Smooth muscle cell of the brain vasculature (primary cell): ENCODE measurements at regions not wholly inside any gene's neighbourhood (a gene's known extent, or its start where the extent isn't known, plus 50 kb on each side); places are given as distances from the start of the nearest gene placed in this dataset.
"Not testable (repeated sequence)": the region's sequence is repeated elsewhere in the genome, so short reads cannot be mapped to it uniquely, and the experiment has no call there.

Experiments
- DNase-seq: peaks from one replicate; pipeline ENCODE4 v3.0.0-alpha.2; 2012; ENCODE audit warnings: low read depth, low spot score

DNA sequence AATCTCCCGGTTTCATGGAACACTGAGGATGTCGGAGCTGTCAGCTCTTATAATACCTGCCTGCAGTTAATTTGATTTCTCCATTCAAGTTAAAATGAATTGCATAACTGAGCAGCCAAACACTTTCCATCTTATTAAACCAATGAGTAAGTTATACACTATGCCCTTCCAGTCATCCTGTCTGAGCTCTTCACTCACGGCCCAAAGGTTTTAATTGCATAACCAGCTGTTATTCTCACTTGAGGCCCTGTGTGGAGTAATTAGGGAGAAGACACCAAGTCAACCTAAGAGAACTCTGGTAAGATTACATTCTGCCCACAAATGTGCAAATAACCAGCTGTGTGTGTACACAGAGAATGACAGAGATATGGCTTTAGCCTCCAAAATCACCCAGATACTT, 303.5 kb downstream of the TBC1D4 start:
- DNase-seq = no peak

GRCh38 chr13:75175575-75175974, 306.4 kb downstream of the TBC1D4 start:
- DNase-seq = no peak

GRCh38 chr13:75175097-75175496, 306.9 kb downstream of the TBC1D4 start:
- DNase-seq = not testable (repeated sequence)

DNA sequence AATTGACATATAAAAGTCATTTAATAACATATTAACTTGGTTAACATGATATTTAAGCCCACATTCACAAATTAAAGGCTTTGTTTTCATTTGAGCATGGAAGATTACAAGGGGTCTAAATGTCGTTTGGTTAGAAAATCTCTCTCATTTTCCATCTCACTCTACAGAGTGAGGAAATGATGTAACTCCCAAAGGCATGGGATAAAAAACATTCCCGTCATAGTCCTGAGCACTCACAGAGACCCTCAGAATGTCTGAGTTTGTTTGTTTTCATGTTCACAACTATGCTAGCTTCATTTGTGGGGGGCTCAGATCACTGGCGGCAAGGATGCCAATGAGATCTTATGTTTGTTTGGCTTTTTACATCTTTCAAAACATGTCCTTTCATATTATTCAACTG, 307.5 kb downstream of the TBC1D4 start:
- no peak for DNase-seq

DNA sequence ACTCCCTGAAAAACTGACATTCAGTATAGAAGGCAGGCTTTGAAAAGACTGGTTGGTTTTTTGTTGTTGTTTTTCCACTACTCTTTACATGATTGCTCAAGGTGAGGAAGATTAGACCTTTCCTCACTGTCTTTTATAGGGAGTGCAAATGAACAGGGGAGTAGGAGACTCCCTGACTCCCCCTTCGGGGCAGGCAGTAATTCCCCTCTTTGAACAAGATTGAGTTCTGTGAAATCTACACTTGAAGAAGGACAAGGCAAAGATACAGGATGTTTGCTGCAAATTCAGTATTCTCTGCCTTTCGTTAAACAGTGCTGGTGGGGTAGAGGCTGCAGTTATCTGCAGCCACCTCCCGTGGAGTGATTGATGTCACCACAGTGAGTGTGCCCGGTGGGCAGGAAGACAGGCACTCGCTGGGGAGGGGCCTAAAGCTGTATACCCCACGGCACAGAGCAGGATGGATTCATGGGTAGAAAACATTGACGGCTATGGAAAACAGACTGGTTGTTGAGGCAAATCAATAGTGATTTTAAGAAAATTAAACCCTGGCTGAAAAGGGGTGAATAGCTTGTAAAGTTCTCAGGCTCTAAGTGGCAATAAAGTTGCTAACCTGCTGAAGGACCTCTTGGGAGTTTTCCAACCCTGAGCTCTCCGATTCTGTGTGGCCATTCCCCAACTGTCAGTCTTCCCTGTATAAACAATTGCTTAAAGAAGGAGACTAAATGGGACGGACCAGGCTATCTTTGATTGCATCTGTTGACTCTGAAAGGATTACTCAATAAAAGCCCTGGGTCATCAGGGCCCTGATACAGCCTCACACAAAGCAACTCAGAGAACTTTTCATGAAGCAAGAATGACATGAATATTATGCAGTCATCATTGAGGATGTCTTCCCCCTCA, 308.3 kb downstream of the TBC1D4 start:
- no peak for DNase-seq

- DNase-seq = no peak
Measured at GRCh38 chr13:75170311-75170710, 311.7 kb downstream of the TBC1D4 start.

- no peak for DNase-seq
Measured at GRCh38 chr13:75165543-75166230, 316.3 kb downstream of the TBC1D4 start.

GRCh38 chr13:75161804-75162203, 320.2 kb downstream of the TBC1D4 start:
- DNase-seq = no peak

- no peak for DNase-seq
Measured at GRCh38 chr13:75160984-75161383, 321.0 kb downstream of the TBC1D4 start.

- no peak for DNase-seq
Measured at GRCh38 chr13:75154331-75154730, 327.6 kb downstream of the TBC1D4 start.

- no peak for DNase-seq
Measured at GRCh38 chr13:75153834-75154233, 328.1 kb downstream of the TBC1D4 start.

- no peak for DNase-seq
Measured at GRCh38 chr13:75153386-75153785, 328.6 kb downstream of the TBC1D4 start.

GRCh38 chr13:75151081-75151643, 330.8 kb downstream of the TBC1D4 start:
- DNase-seq = no peak

DNA sequence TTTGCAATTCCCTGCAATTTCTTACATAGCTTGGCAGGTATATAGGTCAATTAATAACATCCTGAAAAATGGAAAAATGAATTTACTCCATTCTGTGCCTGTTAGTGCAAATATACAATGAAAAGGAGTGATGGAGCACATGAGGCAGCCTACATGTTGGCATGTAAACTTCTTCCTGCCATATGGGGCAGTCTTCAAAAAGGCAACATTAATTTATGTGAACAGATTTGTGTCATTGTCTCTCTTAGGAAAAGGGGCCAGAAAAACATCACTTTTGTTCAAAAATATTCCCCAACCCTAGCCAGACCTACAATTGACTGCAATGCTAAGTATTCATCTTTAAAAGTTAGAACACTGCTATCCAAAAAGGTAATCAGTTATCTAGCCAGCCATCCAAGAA, 332.2 kb downstream of the TBC1D4 start:
- DNase-seq = no peak

- no peak for DNase-seq
Measured at GRCh38 chr13:75147946-75148345, 334.0 kb downstream of the TBC1D4 start.

DNA sequence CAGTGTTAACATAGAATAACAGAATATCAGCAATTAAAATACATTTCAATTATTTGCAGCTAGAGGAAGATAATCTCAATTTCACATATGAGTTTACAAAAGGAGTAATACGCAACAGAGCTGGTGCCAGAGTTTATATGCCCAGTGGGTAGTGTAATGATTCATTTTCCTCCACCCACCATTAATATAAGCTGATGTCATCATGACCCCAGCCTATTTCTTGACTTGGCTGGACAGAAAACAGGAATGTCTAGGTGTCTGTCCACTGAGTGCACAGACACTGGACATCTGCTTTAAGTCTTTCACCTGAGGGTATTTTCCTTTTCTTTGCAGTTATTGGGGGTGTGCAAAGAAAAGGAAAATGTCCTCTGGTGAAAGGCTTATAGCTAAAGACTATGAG, 335.5 kb downstream of the TBC1D4 start:
- DNase-seq = no peak

DNA sequence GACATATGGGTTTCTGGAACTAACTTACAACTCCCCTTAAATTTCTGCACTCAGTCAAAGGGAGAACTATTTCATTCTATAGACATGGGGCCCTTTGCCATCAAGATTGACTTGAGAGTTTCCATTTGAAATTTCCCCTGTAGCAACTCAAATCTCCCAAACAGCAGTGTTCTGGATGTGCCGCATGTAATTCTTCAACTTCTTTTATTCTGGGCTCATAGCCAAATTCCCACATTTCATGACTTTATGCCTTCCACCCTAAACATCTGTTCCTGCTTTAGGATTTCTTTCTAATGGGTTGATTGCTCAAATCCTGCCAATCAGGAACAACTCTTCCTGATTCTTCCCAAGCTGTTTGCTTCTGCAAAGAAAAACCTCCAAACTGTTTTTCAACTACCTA, 336.0 kb downstream of the TBC1D4 start:
- DNase-seq = no peak

DNA sequence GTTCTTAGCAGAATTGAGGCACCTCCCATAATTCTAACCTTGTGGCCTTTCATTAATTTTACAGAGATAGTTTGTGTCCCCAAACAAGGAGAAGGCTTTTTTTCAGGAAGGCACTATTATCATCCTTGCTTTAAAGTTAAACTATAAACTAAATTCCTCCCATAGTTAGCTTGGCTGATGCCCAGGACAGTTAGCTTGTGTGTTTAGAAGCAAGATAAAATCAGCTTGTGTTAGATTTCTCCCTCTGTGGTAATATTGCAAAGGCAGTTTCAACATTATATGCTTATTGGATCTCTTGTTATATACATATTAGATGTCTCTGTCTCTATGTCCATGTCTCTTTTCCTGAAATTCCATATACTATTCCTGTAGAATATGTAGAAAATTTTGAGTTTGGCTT, 342.7 kb downstream of the TBC1D4 start:
- no peak for DNase-seq

- DNase-seq = no peak
Measured at GRCh38 chr13:75137911-75138571, 343.9 kb downstream of the TBC1D4 start.

- no peak for DNase-seq
Measured at GRCh38 chr13:75136151-75136550, 345.8 kb downstream of the TBC1D4 start.

GRCh38 chr13:75135325-75135825, 346.6 kb downstream of the TBC1D4 start:
- peak; percentile 91 for DNase-seq
